Stimulated activated naive B cell treated with anti-CD40 and anti-IgM and Interleukin-4, amounts not matched to agents 10 μg/mL and 1 μg/mL and 100 μg/mL, for 72 hours (primary cell): ENCODE measurements at regions not wholly inside any gene's neighbourhood (a gene's known extent, or its start where the extent isn't known, plus 50 kb on each side); places are given as distances from the start of the nearest gene placed in this dataset.
"Not testable (repeated sequence)": the region's sequence is repeated elsewhere in the genome, so short reads cannot be mapped to it uniquely, and the experiment has no call there.

ENCODE experiments used
- ATAC-seq, 2 donors: fragments of 150-1000 bp; cut with Tn5 transposase; replicated peaks; 2 replicates each; pipeline ENCODE4 v1.10.0; 2021; ENCODE audit warnings: moderate library complexity in 1 of 2
- DNase-seq: peaks from one replicate; pipeline ENCODE4 v3.0.0; 2021
- H3K27ac Mint-ChIP-seq: one replicate; pipeline ENCODE4 v1.8.0; 2022; ENCODE audit warnings: mild to moderate bottlenecking, mixed read lengths
- H3K27me3 Mint-ChIP-seq, 2 donors: one replicate each; pipeline ENCODE4 v1.8.0; 2022; ENCODE audit warnings: mixed read lengths in 2 of 2
- H3K36me3 Mint-ChIP-seq, 2 donors: one replicate each; pipeline ENCODE4 v1.8.0; 2022; ENCODE audit warnings: mixed read lengths in 2 of 2, mild to moderate bottlenecking in 1 of 2
- H3K4me1 Mint-ChIP-seq, 2 donors: one replicate each; pipeline ENCODE4 v1.8.0; 2022; ENCODE audit warnings: mixed read lengths in 2 of 2, mild to moderate bottlenecking in 1 of 2
- H3K4me3 Mint-ChIP-seq, 2 donors: one replicate each; pipeline ENCODE4 v1.8.0; 2022; ENCODE audit warnings: mild to moderate bottlenecking in 2 of 2, mixed read lengths in 2 of 2, moderate library complexity in 1 of 2
- H3K9me3 Mint-ChIP-seq, 2 donors: one replicate each; pipeline ENCODE4 v1.8.0; 2022; ENCODE audit warnings: mixed read lengths in 2 of 2, mild to moderate bottlenecking in 1 of 2

DNA sequence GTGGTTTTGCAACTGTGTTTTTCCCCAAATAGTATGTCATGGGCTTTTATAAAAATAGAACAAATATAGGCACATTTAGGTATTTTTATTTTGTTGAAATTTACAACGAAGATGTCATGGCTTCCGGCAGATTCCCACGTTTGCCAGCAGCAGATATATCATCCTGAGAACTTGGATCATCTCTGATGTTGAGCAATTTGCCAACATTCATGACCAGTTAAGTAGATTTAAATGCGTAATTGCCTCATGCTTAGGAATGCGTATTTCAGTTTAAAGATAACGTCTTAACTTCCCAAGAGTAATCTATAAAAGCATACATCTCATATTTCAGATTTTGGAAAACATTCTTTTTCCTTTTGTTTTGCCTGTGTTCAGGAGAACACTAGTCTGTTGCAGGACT lies 457.8 kb downstream of the QKI start:
- DNase-seq, result no peak
- peaks cover 0 to 2% of the 10 kb centered on the region in 2 donors for H3K9me3 Mint-ChIP-seq

DNA sequence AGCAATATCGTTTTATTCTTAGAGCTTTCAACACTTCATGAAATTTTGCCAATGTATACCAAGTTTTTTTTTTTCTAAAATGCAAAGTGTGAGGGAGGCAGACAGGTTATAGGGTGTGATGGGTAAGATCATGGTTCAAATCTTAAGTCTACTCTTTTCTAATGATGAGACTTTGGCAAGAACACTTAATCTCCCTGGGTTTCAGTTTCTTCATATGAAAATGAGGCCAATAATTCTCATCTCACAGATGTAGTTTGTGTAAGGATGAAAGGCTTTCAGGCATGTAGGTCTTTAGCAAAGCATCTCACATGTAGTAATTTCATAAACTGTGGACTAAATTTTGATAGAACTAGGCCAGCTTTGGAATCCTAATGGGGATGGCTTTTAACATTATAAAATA lies 457.1 kb downstream of the QKI start:
- H3K27me3 Mint-ChIP-seq, result peaks cover 19 to 35% of the 10 kb centered on the region in 2 donors
- H3K9me3 Mint-ChIP-seq, result peaks cover 0 to 2% of the 10 kb centered on the region in 2 donors
- no peak overlapping the region for H3K4me3 Mint-ChIP-seq
- H3K4me1 Mint-ChIP-seq, result peaks cover 0 to 6% of the 10 kb centered on the region in 2 donors
- DNase-seq (no peak), ATAC-seq (no peak)
- peaks cover 0 to 2% of the 10 kb centered on the region in 2 donors for H3K36me3 Mint-ChIP-seq
- H3K27ac Mint-ChIP-seq, result no peak overlapping the region

More for the DNA sequence above, 457.8 kb downstream of the QKI start:
- H3K27me3 Mint-ChIP-seq, result peaks cover 18 to 34% of the 10 kb centered on the region in 2 donors
- peaks cover 0 to 2% of the 10 kb centered on the region in 2 donors for H3K36me3 Mint-ChIP-seq
- peaks cover 0 to 6% of the 10 kb centered on the region in 2 donors for H3K4me1 Mint-ChIP-seq
- no peak for ATAC-seq
- H3K4me3 Mint-ChIP-seq, result no peak overlapping the region
- H3K27ac Mint-ChIP-seq, result no peak overlapping the region

DNA sequence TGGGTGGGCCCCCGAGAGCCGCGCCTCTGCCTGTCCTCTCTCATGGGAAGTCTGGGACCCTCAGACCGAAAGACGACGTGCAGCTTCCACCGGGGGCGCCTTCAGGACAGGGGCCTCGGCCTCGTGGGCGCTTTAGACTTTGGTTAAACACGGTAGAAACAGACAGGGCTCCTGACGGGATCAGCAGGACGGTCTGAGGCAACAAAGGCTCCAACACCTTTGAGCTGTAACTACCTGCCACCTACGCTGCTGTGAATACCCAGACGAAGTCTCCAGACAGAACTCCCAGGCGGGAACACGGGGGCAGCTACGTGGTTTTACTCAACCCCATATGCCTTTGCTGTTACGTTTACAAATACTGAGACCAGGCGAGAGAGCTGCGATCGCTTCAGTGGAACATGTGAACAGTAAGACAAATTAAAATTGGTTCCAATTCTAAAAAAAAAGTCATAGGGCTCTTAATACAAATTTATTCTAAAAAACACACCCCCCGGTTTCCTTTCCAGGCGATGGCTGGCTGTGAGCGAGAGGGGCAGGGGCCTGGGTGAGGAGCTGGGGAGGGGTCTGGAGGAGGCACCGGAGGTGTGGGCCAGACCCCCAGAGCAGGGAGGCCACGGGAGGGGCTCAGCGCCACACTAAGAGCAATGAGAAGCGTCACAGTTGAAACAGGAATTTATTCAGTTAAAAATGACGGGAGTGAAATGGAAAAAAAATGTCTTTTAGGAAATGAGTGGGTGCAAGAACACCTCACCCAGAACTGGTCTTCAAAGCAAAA lies 453.2 kb downstream of the QKI start:
- Mint-ChIP-seq H3K4me3 (no peak overlapping the region), H3K4me1 (peaks cover 0 to 13% of the 10 kb centered on the region in 2 donors), H3K27me3 (peaks cover 13 to 37% of the 10 kb centered on the region in 2 donors), H3K9me3 (peaks cover 0 to 2% of the 10 kb centered on the region in 2 donors), H3K36me3 (no peaks in the 10 kb centered on the region), H3K27ac (no peak overlapping the region)
- ATAC-seq (no peak), DNase-seq (no peak)

DNA sequence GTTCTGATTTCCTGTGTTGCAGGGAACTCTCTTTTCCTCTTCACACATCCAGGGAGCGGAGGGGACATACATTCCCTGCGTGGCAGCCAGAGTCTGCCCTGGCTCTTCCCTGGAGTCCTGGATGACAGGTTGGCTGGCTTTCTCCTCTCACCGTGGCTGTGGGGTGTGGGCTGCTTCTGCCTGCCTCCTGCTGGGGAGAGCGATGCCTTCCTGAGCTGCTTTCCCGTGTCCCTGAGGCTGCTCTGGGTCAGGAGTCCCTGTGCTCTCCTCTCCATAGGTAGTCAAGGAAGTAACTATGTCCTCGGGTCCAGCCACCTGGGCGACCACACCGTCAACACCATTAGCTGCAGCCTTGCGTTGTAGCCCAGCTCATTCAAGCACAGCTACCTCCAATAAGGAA lies 451.7 kb downstream of the QKI start:
- ATAC-seq, result no peak
- Mint-ChIP-seq H3K9me3 (peaks cover 0 to 2% of the 10 kb centered on the region in 2 donors), H3K4me3 (no peak overlapping the region), H3K4me1 (peaks cover 0 to 13% of the 10 kb centered on the region in 2 donors), H3K27ac (no peak overlapping the region), H3K27me3 (peaks cover 20 to 50% of the 10 kb centered on the region in 2 donors), H3K36me3 (no peaks in the 10 kb centered on the region)
- DNase-seq, result no peak

DNA sequence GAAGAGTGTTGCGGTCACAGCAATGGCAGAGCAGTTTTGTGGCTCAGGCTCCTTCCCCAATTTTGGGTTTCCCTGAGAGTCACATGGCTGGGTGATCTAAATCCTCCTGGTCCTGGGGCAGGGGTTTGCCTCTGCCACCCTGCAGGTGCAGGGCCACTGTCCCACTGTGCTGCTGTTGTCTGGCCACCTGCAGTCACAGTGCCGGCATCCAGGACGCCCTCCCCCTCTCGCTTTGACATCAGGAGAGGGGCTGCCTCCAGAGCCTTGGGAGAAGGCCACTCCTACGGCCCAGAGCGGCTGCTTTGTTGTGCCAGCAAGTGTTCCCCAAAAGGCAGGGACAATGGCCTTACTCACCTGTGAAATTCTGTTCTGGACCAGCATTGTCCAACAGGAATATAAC lies 449.0 kb downstream of the QKI start:
- Mint-ChIP-seq H3K4me3 (no peak overlapping the region), H3K36me3 (no peaks in the 10 kb centered on the region), H3K4me1 (peaks cover 2 to 22% of the 10 kb centered on the region in 2 donors), H3K27ac (no peak overlapping the region), H3K9me3 (peaks cover 3 to 5% of the 10 kb centered on the region in 2 donors), H3K27me3 (peaks cover 25 to 51% of the 10 kb centered on the region in 2 donors)
- ATAC-seq (no peak), DNase-seq (no peak)

DNA sequence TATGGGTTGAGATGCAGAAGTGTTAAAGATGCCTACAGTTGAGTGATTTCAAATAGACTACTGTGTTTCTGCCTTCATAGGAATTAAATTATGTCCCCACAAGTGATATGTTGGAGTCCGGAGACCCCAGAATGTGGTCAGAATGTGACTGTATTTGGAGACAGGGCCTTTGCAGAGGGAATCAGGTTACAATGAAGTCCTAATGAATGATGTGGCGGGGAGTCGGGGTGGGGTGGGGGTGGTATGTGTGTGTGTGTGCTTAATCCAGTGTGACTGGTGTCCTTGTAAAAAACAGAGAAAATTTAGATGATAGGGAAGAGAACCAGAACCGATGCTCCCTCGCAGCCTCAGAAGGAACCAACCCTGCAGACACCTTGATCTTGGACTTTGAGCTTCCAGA lies 448.2 kb downstream of the QKI start:
- no peak for ATAC-seq
- Mint-ChIP-seq H3K36me3 (no peaks in the 10 kb centered on the region), H3K9me3 (peaks cover 3 to 5% of the 10 kb centered on the region in 2 donors), H3K27me3 (peaks cover 28 to 57% of the 10 kb centered on the region in 2 donors), H3K27ac (no peak overlapping the region), H3K4me1 (peaks cover 2 to 18% of the 10 kb centered on the region in 2 donors), H3K4me3 (no peak overlapping the region)
- no peak for DNase-seq

DNA sequence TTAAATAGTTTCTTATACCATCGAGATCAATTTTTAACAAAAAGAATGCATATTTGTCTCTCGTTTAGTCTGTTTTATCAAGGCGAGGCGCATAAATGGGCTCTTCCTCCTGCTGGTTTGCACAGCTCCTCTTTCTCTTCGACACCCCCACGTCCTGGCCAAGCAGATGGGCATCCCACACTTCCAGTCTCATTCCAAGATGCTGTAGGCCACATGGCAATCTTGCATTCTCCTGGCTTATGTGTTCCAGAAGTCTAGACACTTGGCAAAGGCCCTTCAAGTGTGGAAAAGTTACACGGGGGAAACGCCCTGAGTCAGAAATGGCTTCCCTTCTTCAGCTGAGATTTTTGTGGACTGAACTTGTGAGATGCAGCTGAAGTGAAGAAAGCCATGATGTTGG lies 447.1 kb downstream of the QKI start:
- peaks cover 20 to 57% of the 10 kb centered on the region in 2 donors for H3K27me3 Mint-ChIP-seq
- no peak overlapping the region for H3K27ac Mint-ChIP-seq
- no peak overlapping the region for H3K4me3 Mint-ChIP-seq
- H3K36me3 Mint-ChIP-seq, result no peaks in the 10 kb centered on the region
- ATAC-seq (no peak), DNase-seq (no peak)
- H3K4me1 Mint-ChIP-seq, result peaks cover 2 to 16% of the 10 kb centered on the region in 2 donors
- H3K9me3 Mint-ChIP-seq, result peaks cover 3 to 5% of the 10 kb centered on the region in 2 donors

DNA sequence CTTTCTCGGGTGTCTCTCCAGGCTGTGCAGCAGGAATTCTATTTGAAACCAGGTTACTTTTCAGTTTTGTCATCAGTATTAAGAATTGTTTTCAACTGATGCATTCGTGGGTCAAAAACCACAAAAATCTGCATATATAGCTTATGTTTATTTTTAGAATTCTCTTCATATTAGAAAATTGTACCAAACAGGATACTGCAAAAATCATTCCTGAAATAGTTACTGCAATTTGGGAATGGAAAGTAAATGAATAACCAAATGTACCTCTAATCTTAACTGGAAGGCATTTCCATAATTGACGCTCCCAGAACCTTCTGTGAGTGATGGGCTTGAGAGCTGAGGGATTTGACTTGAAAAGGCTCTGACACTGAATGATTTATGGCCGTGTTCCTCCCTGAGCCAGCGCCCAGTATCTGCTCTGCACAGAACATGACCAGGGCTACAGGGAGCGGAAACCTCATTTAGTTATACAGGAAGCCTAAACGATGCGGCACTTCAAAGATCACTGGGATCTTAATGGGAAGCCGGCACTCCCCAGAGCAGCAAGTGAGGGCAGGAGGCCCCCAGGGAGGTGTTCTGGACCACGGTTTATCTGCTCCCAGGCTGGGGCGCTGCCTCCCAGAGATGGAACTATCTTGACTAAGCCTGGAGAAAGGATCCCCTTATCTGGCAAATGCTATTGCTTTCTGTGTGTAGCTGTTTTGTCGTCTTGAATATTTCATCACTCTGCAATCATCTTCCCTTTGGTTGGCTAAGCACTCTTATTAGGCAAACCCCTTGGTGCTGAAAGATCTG lies 446.0 kb downstream of the QKI start:
- H3K9me3 Mint-ChIP-seq, result peaks cover 3 to 5% of the 10 kb centered on the region in 2 donors
- H3K27me3 Mint-ChIP-seq, result peaks cover 19 to 55% of the 10 kb centered on the region in 2 donors
- peaks cover 2 to 14% of the 10 kb centered on the region in 2 donors for H3K4me1 Mint-ChIP-seq
- no peak overlapping the region for H3K4me3 Mint-ChIP-seq
- no peak overlapping the region for H3K27ac Mint-ChIP-seq
- H3K36me3 Mint-ChIP-seq, result no peaks in the 10 kb centered on the region
- no peak for ATAC-seq
- no peak for DNase-seq

DNA sequence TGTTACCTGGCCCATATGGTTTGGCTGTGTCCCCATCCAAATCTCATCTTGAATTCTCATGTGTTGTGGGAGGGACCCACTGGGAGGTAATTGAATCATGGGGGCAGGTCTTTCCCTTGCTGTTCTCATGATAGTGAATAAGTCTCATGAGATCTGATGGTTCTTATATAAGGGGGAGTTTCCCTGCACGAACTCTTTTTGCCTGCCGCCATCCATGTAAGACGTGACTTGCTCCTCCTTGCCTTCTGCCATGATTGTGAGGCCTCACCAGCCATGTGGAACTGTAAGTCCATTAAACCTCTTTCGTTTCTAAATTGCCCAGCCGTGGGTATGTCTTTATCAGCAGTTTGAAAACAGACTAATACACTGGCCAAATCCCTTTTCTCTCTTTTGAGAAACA lies 444.4 kb downstream of the QKI start:
- H3K4me3 Mint-ChIP-seq, H3K27ac Mint-ChIP-seq, ATAC-seq, H3K9me3 Mint-ChIP-seq, H3K4me1 Mint-ChIP-seq, DNase-seq, H3K36me3 Mint-ChIP-seq: not testable (repeated sequence)
- H3K27me3 Mint-ChIP-seq, result peaks cover 15 to 61% of the 10 kb centered on the region in 2 donors

DNA sequence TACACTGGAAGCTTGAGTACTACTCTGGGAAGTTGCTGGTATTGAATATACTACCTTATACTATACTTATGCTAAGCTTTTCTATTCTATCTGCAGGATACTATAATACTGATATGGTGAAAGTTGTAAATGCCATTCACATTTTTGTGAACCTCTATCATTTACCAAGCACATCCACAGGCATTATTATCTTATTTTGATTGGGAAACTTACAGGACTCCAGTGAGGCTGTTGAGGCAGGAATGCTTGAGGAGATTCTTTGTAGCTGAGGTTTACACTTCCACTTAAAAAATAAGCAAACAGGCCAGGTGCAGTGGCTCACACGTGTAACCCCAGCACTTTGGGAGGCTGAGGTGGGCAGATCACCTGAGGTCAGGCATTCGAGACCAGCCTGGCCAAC lies 442.9 kb downstream of the QKI start:
- Mint-ChIP-seq H3K4me3 (no peak overlapping the region), H3K27ac (no peak overlapping the region), H3K4me1 (peaks cover 2 to 9% of the 10 kb centered on the region in 2 donors), H3K36me3 (peaks cover 0 to 1% of the 10 kb centered on the region in 2 donors), H3K27me3 (peaks cover 15 to 50% of the 10 kb centered on the region in 2 donors), H3K9me3 (peaks cover 4 to 5% of the 10 kb centered on the region in 2 donors)
- ATAC-seq, result no peak
- DNase-seq, result no peak

DNA sequence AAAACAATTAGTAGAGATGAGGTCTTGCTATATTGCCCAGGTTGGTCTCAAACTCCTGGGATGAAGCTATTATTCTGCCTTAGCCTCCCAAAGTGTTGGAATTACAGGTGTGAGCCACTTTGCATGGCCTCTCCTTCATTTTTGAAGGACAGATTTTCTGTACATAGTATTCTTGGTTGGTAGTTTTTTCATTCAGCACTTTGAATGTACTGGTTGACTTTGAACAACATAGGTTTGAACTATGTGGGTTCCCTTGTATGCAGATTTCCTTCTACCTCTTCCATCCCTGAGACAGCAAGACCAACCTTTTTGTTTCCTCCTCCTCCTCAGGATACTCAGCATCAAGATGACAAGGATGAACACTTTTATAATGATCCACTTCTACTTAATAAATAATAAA lies 436.4 kb downstream of the QKI start:
- Mint-ChIP-seq H3K27me3 (peaks cover 0 to 27% of the 10 kb centered on the region in 2 donors), H3K4me3 (no peak overlapping the region), H3K36me3 (peaks cover 3 to 8% of the 10 kb centered on the region in 2 donors), H3K27ac (no peak overlapping the region), H3K9me3 (peaks cover 5 to 15% of the 10 kb centered on the region in 2 donors), H3K4me1 (no peaks in the 10 kb centered on the region)
- ATAC-seq (no peak), DNase-seq (no peak)

DNA sequence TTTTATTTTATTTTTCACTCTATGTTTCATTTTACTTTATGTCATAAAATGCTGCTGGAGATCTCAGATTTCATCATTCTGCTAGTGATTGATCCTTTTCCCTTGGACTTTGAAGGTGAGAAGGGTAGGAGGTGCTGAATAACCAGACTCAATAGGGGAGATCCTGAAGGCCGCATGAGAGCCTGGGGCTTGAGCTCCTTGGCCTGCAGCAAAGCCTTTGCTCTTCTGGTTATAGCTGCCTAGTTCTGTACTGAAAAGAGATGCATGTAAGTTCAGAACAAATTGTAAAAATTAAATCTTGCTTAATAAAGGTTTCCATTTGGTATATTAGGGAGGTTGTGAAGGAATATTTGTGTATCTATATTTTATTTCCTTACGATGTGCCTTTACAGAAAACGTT lies 430.2 kb downstream of the QKI start:
- Mint-ChIP-seq H3K27me3 (peaks cover 0 to 7% of the 10 kb centered on the region in 2 donors), H3K4me3 (no peak overlapping the region), H3K9me3 (peaks cover 9 to 10% of the 10 kb centered on the region in 2 donors), H3K36me3 (peaks cover 6 to 9% of the 10 kb centered on the region in 2 donors), H3K4me1 (peaks cover 0 to 3% of the 10 kb centered on the region in 2 donors), H3K27ac (no peak overlapping the region)
- no peak for ATAC-seq
- DNase-seq, result no peak

DNA sequence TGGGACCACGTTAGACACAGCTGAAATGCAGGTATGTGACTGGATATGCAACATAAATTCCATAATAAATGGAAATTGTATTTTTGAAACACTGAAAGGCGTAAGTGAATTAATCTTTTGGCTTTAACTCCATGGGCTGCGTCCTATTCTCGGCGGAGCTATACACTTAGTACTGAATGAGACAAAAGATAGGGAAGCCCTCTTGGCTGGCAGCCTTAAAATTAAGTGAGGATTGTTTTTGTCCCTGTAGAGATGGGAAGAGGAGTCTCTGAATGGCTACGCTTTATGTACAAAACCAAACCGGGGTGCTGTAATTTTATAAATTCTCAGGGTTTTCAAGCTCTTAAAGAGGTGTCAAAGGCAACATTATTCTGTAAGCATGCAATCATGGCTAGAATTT lies 429.8 kb downstream of the QKI start:
- no peak overlapping the region for H3K27ac Mint-ChIP-seq
- ATAC-seq (no peak), DNase-seq (no peak)
- peaks cover 9 to 10% of the 10 kb centered on the region in 2 donors for H3K9me3 Mint-ChIP-seq
- peaks cover 0 to 7% of the 10 kb centered on the region in 2 donors for H3K27me3 Mint-ChIP-seq
- no peak overlapping the region for H3K4me3 Mint-ChIP-seq
- peaks cover 0 to 3% of the 10 kb centered on the region in 2 donors for H3K4me1 Mint-ChIP-seq
- peaks cover 6 to 9% of the 10 kb centered on the region in 2 donors for H3K36me3 Mint-ChIP-seq

DNA sequence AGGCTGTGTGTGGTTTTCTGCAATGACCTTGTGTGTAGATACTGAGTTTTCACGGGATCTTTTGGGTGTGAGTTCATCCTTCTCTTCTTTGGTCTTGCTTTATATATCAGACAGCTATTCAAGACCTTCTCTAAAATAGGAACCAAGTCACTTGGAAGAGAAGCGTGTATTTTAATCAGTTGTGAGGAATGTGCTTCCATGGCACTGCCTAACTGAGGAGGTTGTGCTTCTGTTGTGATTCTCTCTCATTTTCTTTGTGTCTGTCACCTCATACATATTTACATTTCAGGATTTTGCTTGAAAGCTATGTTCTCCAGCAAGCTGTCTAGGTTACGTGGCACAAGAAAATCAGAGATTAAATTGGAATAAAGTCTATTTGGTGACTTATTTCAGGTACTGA lies 428.7 kb downstream of the QKI start:
- Mint-ChIP-seq H3K27ac (no peak overlapping the region), H3K27me3 (no peaks in the 10 kb centered on the region), H3K4me1 (peaks cover 0 to 3% of the 10 kb centered on the region in 2 donors), H3K9me3 (peaks cover 9 to 10% of the 10 kb centered on the region in 2 donors), H3K4me3 (no peak overlapping the region), H3K36me3 (peaks cover 6 to 9% of the 10 kb centered on the region in 2 donors)
- ATAC-seq (no peak), DNase-seq (no peak)
